ENCODE measurements at regions not wholly inside any gene's neighbourhood (a gene's known extent, or its start where the extent isn't known, plus 50 kb on each side); places are given as distances from the start of the nearest gene placed in this dataset.

- Histone ChIP-seq H3K9me2 (ENCODE audit: insufficient read depth) (no peaks in the 10 kb centered on the region), H3F3A (ENCODE audit: insufficient read depth, low read depth) (no peaks in the 10 kb centered on the region), H2AFZ (no peak overlapping the region), H3K4me1 (replicated peaks; ENCODE audit: insufficient read depth) (no peaks in the 10 kb centered on the region), H3K4me2 (no peak overlapping the region), H3K27me3 (ENCODE audit: insufficient read depth, low read depth) (peaks cover 96% of the 10 kb centered on the region), H3K36me3 (ENCODE audit: low read depth) (no peaks in the 10 kb centered on the region), H4K20me1 (ENCODE audit: insufficient read depth) (no peaks in the 10 kb centered on the region), H3K79me2 (ENCODE audit: low read depth) (no peaks in the 10 kb centered on the region), H3K9me3 (ENCODE audit: insufficient read depth, low read depth) (no peaks in the 10 kb centered on the region), H3K27ac (no peak overlapping the region), H3K4me3 (no peak overlapping the region)
- no peak for TF ChIP-seq EZH2 (IDR thresholded peaks at IDR 0.05; ENCODE audit: low read depth)
- no peak for TF ChIP-seq CTCF (conservative IDR thresholded peaks at IDR 0.05)
- POLR2A ChIA-PET (ENCODE audit: unreplicated experiment): no interaction called here
- CTCF ChIA-PET: no interaction called here
- no peak for DNase-seq
- BruUV-seq (replicated peaks): no TSS peak
- intact Hi-C loops (cut with micrococcal nuclease; ENCODE audit: unreplicated experiment): no loop called here
Observed at GRCh38 chr6:167410462-167410861, 85.6 kb downstream of the TTLL2 start.

- no peaks in the 10 kb centered on the region for H3F3A ChIP-seq (ENCODE audit: insufficient read depth, low read depth)
- no peak for TF ChIP-seq CTCF (conservative IDR thresholded peaks at IDR 0.05)
- no peak for TF ChIP-seq EZH2 (IDR thresholded peaks at IDR 0.05; ENCODE audit: low read depth)
- no TSS peak for BruUV-seq (replicated peaks)
- no peaks in the 10 kb centered on the region for H4K20me1 ChIP-seq (ENCODE audit: insufficient read depth)
- no peaks in the 10 kb centered on the region for H3K79me2 ChIP-seq (ENCODE audit: low read depth)
- no peak overlapping the region for H3K4me3 ChIP-seq
- intact Hi-C loops (cut with micrococcal nuclease; ENCODE audit: unreplicated experiment): no loop called here
- H3K36me3 ChIP-seq (ENCODE audit: low read depth): no peaks in the 10 kb centered on the region
- POLR2A ChIA-PET (ENCODE audit: unreplicated experiment): no interaction called here
- no peak overlapping the region for H3K4me2 ChIP-seq
- H3K27me3 ChIP-seq (ENCODE audit: insufficient read depth, low read depth): peaks cover 96% of the 10 kb centered on the region
- H3K27ac ChIP-seq: no peak overlapping the region
- H3K9me2 ChIP-seq (ENCODE audit: insufficient read depth): no peaks in the 10 kb centered on the region
- no peak for DNase-seq
- CTCF ChIA-PET: no interaction called here
- no peak overlapping the region for H2AFZ ChIP-seq
- H3K4me1 ChIP-seq (replicated peaks; ENCODE audit: insufficient read depth): no peaks in the 10 kb centered on the region
- H3K9me3 ChIP-seq (ENCODE audit: insufficient read depth, low read depth): no peaks in the 10 kb centered on the region
Observed at GRCh38 chr6:167412506-167412905, 87.6 kb downstream of the TTLL2 start.

GRCh38 chr6:167415441-167415961 is 90.6 kb downstream of the TTLL2 start:
- Histone ChIP-seq H3F3A (ENCODE audit: insufficient read depth, low read depth) (no peaks in the 10 kb centered on the region), H3K36me3 (ENCODE audit: low read depth) (no peaks in the 10 kb centered on the region), H3K4me3 (no peak overlapping the region), H3K27ac (no peak overlapping the region), H3K9me3 (ENCODE audit: insufficient read depth, low read depth) (no peaks in the 10 kb centered on the region), H3K4me1 (replicated peaks; ENCODE audit: insufficient read depth) (no peaks in the 10 kb centered on the region), H3K79me2 (ENCODE audit: low read depth) (no peaks in the 10 kb centered on the region), H3K27me3 (ENCODE audit: insufficient read depth, low read depth) (peaks cover 93% of the 10 kb centered on the region), H4K20me1 (ENCODE audit: insufficient read depth) (no peaks in the 10 kb centered on the region), H3K4me2 (no peak overlapping the region), H2AFZ (no peak overlapping the region), H3K9me2 (ENCODE audit: insufficient read depth) (no peaks in the 10 kb centered on the region)
- ChIA-PET CTCF (no interaction called here), POLR2A (ENCODE audit: unreplicated experiment) (no interaction called here)
- intact Hi-C loops (cut with micrococcal nuclease; ENCODE audit: unreplicated experiment): no loop called here
- DNase-seq: no peak
- no TSS peak for BruUV-seq (replicated peaks)
- TF ChIP-seq CTCF (conservative IDR thresholded peaks at IDR 0.05) (no peak), EZH2 (IDR thresholded peaks at IDR 0.05; ENCODE audit: low read depth) (no peak)

Measured in PC-9 (cell line).